ENCODE measurements at regions not wholly inside any gene's neighbourhood (a gene's known extent, or its start where the extent isn't known, plus 50 kb on each side); places are given as distances from the start of the nearest gene placed in this dataset.

DNA sequence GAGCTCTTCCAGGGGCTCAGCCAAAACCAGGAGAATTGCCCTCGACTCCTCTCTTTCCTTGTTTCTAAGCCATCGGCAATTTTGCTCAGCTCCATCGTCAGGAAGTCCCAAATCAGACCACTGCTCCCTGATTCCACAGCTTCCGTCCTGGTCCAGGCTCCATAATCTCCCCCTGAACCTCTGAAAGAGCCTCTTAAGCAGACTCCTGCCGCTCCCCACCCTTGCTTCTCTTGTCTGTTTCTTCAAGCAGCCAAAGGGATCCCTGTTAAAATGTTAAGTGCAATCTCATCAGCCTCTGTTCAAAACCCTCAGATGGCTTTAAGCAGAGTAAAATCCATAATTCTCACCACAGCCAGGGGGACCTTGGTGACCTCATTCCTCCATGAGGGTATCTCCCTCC is 244.7 kb upstream of the SPTLC3 start:
- TF ChIP-seq, protein P1, sequence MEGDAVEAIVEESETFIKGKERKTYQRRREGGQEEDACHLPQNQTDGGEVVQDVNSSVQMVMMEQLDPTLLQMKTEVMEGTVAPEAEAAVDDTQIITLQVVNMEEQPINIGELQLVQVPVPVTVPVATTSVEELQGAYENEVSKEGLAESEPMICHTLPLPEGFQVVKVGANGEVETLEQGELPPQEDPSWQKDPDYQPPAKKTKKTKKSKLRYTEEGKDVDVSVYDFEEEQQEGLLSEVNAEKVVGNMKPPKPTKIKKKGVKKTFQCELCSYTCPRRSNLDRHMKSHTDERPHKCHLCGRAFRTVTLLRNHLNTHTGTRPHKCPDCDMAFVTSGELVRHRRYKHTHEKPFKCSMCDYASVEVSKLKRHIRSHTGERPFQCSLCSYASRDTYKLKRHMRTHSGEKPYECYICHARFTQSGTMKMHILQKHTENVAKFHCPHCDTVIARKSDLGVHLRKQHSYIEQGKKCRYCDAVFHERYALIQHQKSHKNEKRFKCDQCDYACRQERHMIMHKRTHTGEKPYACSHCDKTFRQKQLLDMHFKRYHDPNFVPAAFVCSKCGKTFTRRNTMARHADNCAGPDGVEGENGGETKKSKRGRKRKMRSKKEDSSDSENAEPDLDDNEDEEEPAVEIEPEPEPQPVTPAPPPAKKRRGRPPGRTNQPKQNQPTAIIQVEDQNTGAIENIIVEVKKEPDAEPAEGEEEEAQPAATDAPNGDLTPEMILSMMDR (IDR thresholded peaks at IDR 0.05): no peak
- TF ChIP-seq POLR2A (IDR thresholded peaks at IDR 0.05): no peak

Measured in body of pancreas (tissue), 4 donors.